HG03520 (cell line): ENCODE measurements at regions not wholly inside any gene's neighbourhood (a gene's known extent, or its start where the extent isn't known, plus 50 kb on each side); places are given as distances from the start of the nearest gene placed in this dataset.
"Not testable (repeated sequence)": the region's sequence is repeated elsewhere in the genome, so short reads cannot be mapped to it uniquely, and the experiment has no call there.

ENCODE experiments used
- ATAC-seq: cut with Tn5 transposase; IDR thresholded peaks from one replicate; pipeline ENCODE4 v1.9.1; 2021; ENCODE audit warnings: mild to moderate bottlenecking, moderate library complexity; ENCODE audit not compliant: unreplicated experiment

GRCh38 chr3:68676136-68676535, 256.2 kb downstream of the TAFA4 start:
- ATAC-seq, result no peak

- ATAC-seq, result no peak
Observed at GRCh38 chr3:68667346-68667745, 265.0 kb downstream of the TAFA4 start.

- no peak for ATAC-seq
Observed at GRCh38 chr3:68666429-68667136, 265.8 kb downstream of the TAFA4 start.

DNA sequence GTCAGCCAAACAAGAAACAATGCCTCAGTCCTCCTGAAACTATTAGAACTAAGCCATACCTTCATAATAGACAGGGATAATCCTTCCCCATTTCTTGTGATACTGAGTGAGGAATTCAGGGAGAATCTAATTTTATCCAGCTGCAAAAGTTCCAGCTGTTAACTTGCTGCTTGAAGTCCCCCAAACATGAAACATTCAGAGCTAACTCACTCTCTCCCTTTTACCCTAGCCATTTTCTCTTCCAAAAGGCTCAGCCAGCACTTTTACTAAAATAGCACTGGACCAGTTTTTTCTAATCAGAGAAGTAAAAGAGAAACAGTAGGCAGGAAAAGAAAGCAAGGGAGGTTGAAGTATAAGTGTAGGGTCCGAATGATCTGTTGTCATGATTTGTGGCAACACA, 268.1 kb downstream of the TAFA4 start:
- ATAC-seq, result no peak

DNA sequence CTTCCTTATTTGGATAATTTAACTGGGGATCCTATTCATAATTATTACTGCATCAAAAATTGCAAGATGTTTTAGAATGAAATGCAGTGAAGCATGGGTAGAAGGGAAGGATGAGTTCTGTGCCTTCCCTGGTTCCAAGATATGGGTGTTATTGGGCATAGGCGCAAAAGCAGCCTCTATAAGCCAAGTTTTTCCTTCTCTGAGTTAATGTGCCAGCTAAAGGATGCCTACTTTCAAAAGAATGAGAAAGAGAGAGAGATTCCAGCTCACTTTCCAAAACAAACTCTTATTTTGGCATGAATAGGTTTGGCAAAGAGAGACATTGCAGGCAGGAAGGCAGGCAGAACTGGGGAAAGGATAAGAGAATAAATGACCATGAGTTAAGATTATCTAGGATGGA, 270.2 kb downstream of the TAFA4 start:
- no peak for ATAC-seq

- ATAC-seq, result not testable (repeated sequence)
Observed at GRCh38 chr3:68650657-68651056, 281.7 kb downstream of the TAFA4 start.

- no peak for ATAC-seq
Observed at GRCh38 chr3:68648494-68648893, 283.9 kb downstream of the TAFA4 start.

DNA sequence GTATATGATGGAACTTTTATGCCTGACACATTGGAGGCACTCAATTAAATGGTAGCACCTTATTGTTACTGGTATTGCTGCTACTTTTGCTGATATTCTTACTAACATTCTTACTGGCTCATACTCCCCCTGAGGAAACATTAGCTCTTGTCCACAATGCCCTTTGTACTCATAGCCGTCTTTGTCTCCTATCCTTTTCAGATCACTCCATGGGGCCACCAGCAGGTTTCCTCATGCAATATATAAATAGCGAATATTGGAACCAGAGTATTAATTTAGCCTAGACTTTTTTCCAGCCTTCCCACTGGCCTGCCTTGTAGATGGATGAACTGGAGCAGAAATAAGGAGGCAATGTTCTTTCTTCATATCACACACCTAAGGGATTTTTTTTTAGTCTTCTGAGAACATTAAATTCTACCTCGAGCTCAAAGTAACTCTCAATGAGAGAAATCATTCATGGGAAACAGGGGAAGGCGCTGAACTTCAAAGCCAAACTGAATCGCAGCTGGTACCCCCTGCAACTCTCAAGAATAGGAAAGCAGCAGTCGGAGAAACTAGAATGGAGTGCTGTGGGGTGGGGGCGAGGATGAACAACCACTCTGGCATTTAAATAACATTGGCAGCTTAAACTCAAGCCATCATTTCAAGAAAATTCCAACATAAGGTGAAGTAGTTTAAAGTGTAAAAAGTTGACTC, 300.3 kb downstream of the TAFA4 start:
- no peak for ATAC-seq

DNA sequence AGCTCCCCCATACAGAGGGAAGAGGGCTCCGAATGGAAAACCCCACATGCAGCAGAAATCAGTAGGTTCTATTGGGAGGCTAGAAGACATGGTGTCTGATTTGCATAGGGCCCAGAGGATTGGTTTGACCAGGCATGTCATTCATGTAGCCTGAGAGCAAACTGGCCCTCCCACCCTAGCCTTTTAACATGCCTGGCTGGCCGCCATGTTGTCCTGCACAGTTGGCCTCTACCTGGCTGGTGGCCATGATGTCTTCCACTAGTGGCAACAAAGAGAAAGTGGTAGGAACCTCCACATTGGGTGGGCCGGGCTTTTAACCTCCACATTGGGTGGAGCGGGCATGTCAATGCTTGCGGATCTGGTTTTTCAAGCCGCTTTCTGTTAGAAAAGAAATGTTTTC, 312.1 kb downstream of the TAFA4 start:
- ATAC-seq, result no peak

- no peak for ATAC-seq
Observed at GRCh38 chr3:68614087-68614486, 318.3 kb downstream of the TAFA4 start.

GRCh38 chr3:68571321-68571720, 361.0 kb downstream of the TAFA4 start:
- no peak for ATAC-seq

GRCh38 chr3:68560728-68561127, 371.6 kb downstream of the TAFA4 start:
- no peak for ATAC-seq

DNA sequence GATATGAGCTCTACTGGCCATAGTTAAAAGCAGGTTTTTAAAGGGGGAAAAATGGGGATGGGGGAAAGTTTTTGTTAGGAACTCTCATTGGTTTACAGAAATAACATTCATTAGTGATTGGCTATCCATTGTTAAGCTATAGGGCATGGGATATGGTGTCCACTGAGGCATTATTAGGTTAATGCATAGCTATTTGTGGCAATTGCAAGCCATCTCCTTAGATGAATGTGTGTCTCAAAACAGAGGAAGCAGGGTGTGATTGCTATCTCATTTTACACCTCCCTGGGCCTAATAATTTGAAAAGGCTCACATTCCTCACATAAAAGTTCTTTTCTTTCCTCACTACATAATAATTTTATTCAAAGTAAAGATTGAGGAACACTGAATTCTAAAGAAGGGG, 396.6 kb downstream of the TAFA4 start:
- ATAC-seq, result no peak

GRCh38 chr3:68523330-68523729, 409.0 kb downstream of the TAFA4 start:
- no peak for ATAC-seq

- ATAC-seq, result no peak
Observed at GRCh38 chr3:68515237-68515636, 417.1 kb downstream of the TAFA4 start.

DNA sequence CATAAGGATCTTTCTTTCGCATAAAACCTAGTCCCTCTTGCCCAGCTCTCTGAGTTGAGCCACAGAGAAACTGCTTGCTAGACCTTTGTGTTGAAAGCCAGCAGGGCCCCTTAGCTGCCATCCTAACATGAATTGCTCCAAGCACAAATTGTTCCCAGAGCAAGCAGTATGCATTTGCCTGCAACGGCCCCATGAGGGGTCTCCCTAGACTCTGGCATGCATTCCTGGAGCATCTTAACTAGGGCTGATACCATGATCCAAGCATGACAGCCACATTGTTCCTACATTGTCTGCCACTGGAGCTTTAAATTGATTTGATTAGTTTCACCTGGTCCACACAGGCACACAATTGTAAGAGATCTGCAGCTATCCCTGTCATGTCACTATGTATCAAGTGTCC, 428.1 kb downstream of the TAFA4 start:
- no peak for ATAC-seq

- ATAC-seq, result not testable (repeated sequence)
Observed at GRCh38 chr3:68485845-68486244, 446.5 kb downstream of the TAFA4 start.

DNA sequence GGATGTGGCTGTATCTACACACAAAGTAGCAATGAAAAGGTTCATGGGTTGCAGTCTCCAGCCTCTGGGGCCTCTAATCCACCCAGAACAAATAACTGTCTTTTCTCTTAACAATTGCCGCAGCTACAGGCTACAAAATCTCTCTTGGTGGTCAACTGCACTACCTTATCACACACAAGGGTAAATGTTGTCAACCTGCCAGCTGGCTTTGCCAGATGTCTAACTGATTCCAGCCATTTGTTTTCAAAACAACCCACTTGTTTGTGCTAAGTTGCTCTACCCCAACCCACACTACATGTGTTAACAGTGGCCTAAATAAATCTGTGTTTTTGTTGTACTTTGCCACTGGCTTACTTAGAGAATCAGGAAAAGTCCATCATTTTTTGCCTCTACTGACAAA, 447.3 kb downstream of the TAFA4 start:
- no peak for ATAC-seq

- ATAC-seq, result no peak
Observed at GRCh38 chr3:68483601-68484000, 448.7 kb downstream of the TAFA4 start.

- ATAC-seq, result no peak
Observed at GRCh38 chr3:68483041-68483440, 449.3 kb downstream of the TAFA4 start.

- ATAC-seq, result no peak
Observed at GRCh38 chr3:68482565-68482964, 449.8 kb downstream of the TAFA4 start.

DNA sequence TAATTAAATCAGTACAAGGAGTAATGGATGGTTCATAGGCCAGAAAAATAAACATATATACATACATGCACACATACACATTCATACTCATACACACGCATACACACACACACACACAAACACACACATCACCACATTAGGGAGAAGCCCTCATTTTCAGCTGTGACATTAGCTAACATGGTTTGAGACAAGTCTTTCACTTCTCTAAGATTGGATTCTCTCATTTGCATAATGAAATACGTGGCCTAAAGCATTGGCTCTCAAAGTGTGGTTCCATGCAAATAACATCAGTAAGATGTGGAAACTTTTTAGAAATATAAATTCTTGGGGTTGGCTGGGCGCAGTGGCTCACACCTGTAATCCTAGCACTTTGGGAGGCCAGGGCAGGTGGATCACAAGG, 452.6 kb downstream of the TAFA4 start:
- no peak for ATAC-seq
